HG02678 (cell line): ENCODE measurements at regions not wholly inside any gene's neighbourhood (a gene's known extent, or its start where the extent isn't known, plus 50 kb on each side); places are given as distances from the start of the nearest gene placed in this dataset.

ENCODE experiments used
- ATAC-seq: cut with Tn5 transposase; IDR thresholded peaks from one replicate; pipeline ENCODE4 v1.9.1; 2021; ENCODE audit warnings: mild to moderate bottlenecking, moderate library complexity; ENCODE audit not compliant: unreplicated experiment

GRCh38 chr1:219292341-219292740 lies 118.7 kb downstream of the LYPLAL1 start:
- ATAC-seq, result no peak

DNA sequence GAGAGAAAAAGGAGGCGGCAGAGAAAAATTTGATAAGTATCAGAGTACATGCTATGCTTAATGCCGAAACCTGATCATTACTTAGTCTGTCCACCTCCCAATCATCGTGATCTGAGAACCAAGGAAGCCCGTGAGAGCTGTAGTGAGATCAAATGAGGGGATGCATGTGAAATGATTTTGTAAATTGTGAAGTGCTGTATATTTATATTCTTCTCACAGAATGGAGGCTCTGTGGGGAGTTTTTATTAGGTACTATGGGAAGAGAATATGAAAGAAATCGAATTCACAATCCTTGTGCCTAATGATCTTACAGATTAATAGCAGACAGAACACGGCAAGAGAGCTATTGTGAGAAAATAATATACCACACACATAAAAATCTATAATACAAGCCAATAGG lies 115.5 kb downstream of the LYPLAL1 start:
- ATAC-seq, result no peak

DNA sequence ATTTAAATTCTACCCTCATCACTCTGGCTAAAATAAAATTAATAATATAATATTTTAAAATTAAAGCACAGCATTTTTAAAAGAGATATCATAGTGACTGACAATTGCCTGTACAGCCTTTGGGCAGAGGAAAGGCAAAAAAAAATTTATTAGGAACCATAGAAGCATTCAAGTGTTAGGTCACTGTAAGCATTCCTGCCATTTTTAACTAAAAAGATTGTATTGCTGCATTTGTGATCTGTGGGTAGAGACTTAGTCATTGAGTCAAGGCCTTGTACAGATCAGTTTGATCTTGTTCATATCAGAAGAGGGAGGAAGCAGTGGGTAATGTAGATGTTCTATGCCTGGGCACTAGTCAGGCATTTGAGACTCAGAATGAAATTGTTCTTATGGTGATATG lies 109.9 kb downstream of the LYPLAL1 start:
- ATAC-seq, result no peak

DNA sequence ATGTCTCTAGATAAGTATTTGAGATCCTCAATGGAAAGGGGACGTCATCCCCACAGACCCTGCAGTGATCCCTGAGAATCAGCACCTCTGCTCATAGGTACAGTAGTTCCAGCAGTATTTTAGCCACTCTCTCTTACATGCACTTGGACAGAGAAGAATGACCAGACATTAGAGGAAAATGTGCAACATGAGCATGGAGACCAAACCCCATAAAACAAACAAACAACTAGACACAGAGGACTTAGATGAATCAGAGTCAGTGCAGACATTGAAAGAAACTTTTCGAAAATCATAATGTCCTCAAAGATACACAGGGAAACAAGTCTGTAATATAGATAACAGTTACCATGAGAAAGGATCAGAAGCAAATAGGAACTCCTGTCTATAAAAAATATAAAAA lies 108.2 kb downstream of the LYPLAL1 start:
- ATAC-seq, result no peak

- ATAC-seq, result no peak
Measured at GRCh38 chr1:219279017-219279770, 105.5 kb downstream of the LYPLAL1 start.

DNA sequence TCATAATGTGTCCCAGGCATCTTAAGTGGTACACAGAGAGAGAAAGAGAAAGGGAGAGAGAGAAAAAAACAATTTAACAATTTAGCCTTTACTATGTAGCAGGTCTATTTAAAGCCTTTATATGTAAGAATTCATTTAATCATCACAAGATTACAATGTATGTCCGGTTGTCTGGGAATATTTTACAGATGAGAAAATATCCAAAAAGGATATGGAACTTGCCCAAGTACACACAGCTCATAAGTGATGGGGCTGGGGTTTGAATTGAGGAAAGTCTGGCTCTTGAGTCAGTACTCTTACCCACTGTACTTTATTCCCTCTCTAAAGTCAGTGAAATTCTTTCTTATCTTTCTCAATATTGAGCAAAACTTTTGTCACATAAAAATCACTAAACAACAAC lies 104.6 kb downstream of the LYPLAL1 start:
- no peak for ATAC-seq

- ATAC-seq, result no peak
Measured at GRCh38 chr1:219277304-219278105, 103.8 kb downstream of the LYPLAL1 start.

DNA sequence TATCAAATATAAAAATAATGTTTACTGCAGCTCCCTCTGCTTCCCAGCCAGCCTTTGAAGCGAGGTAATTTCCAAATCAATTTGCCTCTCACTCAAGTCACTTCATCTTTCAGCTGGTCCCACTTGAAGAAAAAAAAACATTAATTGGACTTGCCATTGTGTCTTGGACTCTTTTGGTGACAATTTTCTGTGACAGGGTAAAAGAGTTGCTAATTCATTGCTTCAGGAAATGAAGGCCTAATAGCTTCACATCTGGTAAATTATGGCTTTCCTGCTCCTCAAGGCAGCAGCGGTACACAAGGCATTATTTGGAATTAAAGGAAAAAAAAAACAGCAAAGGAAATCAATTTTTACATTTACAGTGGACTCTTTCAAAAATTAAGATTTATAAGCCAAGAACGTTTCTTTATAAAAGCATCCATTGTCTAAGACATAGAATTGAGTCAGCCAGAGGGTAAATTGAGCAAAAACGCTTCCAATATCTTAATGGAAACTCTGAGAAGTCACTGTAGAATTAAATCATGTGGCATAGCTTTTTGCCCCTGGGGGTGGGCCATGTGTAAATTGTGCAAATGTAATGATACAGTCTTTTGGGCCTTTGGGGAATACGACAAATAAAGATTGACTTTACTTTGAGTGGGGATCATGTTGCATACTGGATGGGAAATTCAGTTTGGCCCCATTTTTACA lies 102.5 kb downstream of the LYPLAL1 start:
- no peak for ATAC-seq

- no peak for ATAC-seq
Measured at GRCh38 chr1:219273088-219273686, 99.5 kb downstream of the LYPLAL1 start.

DNA sequence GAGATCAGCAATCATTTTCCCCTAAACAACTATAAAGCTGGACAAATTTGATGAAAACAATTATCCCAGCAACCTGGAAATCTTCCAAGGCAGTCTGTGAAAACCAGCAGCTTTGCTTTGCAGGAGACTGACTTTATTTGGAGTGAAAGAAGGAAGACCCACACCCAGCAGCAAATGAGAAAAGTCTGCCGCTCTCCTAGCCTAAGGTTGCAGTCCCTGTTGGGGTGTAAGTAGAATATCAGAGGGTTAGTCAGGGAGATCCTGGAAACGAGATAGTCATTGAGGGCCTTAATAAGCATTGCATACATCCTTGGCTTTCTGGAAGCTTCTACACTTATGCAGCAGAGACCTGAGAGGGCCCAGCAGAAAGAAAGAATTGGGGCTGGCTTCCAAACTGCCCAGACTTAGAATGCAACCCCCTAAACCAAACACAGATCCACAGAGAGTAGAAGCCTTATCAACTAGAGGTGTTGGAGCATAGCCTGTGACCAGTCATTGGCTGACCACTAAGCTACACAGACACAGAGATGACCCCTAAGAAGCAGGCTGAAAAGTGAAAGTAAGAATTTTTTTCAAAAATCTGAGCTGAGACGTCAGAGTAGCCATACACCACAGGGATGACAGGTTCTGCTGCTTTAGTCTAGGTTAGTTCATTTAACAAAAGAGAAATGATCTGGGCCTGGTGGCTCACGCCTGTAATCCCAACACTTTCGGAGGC lies 98.3 kb downstream of the LYPLAL1 start:
- ATAC-seq, result no peak

DNA sequence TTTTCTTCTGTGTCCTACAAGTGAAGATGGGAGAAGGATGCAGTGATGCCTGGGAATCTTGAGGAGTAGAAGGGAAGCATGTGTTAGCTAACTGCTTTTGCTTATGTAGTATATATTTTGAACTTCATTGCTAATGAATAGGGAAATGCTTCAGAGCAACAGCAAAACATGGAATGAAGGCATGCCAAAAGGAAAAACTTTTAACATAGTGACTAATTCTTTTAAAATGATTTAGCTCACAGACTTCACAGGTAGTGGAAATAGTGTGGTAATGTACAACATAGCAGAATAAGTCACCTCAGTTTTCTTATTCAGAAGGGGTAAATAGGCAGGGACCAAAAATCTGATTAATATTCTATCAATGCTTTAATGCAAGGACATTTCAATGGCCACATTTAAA lies 95.5 kb downstream of the LYPLAL1 start:
- no peak for ATAC-seq

GRCh38 chr1:219266524-219266923 lies 92.8 kb downstream of the LYPLAL1 start:
- no peak for ATAC-seq

GRCh38 chr1:219265026-219265515 lies 91.4 kb downstream of the LYPLAL1 start:
- no peak for ATAC-seq

GRCh38 chr1:219264561-219264960 lies 90.9 kb downstream of the LYPLAL1 start:
- no peak for ATAC-seq
